ENCODE measurements at regions not wholly inside any gene's neighbourhood (a gene's known extent, or its start where the extent isn't known, plus 50 kb on each side); places are given as distances from the start of the nearest gene placed in this dataset.

DNA sequence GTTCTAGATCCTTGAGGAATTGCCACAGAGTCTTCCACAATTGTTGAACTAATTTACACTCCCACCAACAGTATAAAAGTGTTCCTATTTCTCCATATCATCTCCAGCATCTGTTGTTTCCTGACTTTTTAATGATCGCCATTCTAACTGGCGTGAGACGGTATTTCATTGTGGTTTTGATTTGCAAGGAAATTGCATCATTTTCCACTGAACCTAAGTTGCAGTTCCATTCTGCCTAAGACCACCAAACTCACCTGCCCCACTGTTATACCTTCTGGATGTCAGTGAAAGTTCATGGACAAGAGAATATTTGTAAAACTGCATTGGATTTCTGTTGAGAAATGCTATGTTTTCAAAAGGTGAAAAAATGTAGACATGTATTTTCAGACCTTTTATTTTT, 132.9 kb upstream of the ESR1 start:
- TF ChIP-seq POLR2A (IDR thresholded peaks at IDR 0.05) (no peak), CTCF (IDR thresholded peaks at IDR 0.05) (no peak)

Data from thyroid gland (tissue), 4 donors.